Endothelial cell of umbilical vein (primary cell): ENCODE measurements at regions not wholly inside any gene's neighbourhood (a gene's known extent, or its start where the extent isn't known, plus 50 kb on each side); places are given as distances from the start of the nearest gene placed in this dataset.

Experiments
- BruUV-seq: library from RNA; stranded (reverse); fragments of 400-500 nt; replicated peaks from 2 replicates; lab custom pipeline; 2021; lab: Mats Ljungman, UMichigan
- CTCF ChIA-PET: fragments of 300-600, 350-600 bp; sonication (Branson Sonifier 250); formaldehyde crosslinking; loops from one replicate; lab custom pipeline; 2021; ENCODE audit warnings: antibody characterized with exemption, inconsistent platforms; lab: Charles Lee
- POLR2A ChIA-PET: fragments of 300-600, 350-600 bp; sonication (Branson Sonifier 250); formaldehyde crosslinking; loops from one replicate; lab custom pipeline; 2021; ENCODE audit warnings: antibody characterized with exemption, inconsistent platforms; lab: Charles Lee
- DNase-seq: peaks from one replicate; pipeline ENCODE4 v3.0.0-alpha.2; 2011; ENCODE audit warnings: low read depth, low spot score
- FAIRE-seq: peaks from 2 replicates; lab custom pipeline; 2011; peaks lifted over from hg19 to GRCh38; lab: Jason Lieb, UNC
- H2AFZ ChIP-seq: 2 replicates; pipeline ENCODE4 v1.6.0; 2012; ENCODE audit warnings: low read depth, low read length, control low read depth, inconsistent platforms
- H3K27ac ChIP-seq: 2 replicates; pipeline ENCODE4 v1.5.1; 2011; ENCODE audit warnings: low read depth, mild to moderate bottlenecking, control low read depth, low read length, moderate library complexity; ENCODE audit not compliant: insufficient read depth
- H3K27me3 ChIP-seq, 2 experiments: 2 replicates each; pipeline versions ENCODE4 v1.6.0 to v1.6.1; 2011; ENCODE audit warnings: low read length in 2 of 2, mixed read lengths in 1 of 2; ENCODE audit not compliant: control insufficient read depth in 2 of 2, insufficient read depth in 2 of 2
- H3K36me3 ChIP-seq, 2 experiments: 2 replicates in 1 of 2; 3 replicates in 1 of 2; pipeline ENCODE4 v1.5.1; 2011; ENCODE audit warnings: low read length in 2 of 2, mild to moderate bottlenecking in 1 of 2, moderate library complexity in 1 of 2; ENCODE audit not compliant: control insufficient read depth in 2 of 2, insufficient read depth in 2 of 2; ENCODE audit errors: extremely low read depth in 1 of 2
- H3K4me1 ChIP-seq: 3 replicates; pipeline ENCODE4 v1.5.1; 2011; ENCODE audit warnings: mild to moderate bottlenecking, low read length; ENCODE audit not compliant: control insufficient read depth, insufficient read depth; ENCODE audit errors: extremely low read depth
- H3K4me2 ChIP-seq: 2 replicates; pipeline ENCODE4 v1.6.1; 2011; ENCODE audit warnings: low read length, control low read depth, mixed read lengths; ENCODE audit not compliant: insufficient read depth
- H3K4me3 ChIP-seq, 3 experiments: fragments of 200-600 bp in 1 of 3; sonication (generic), shearing (Covaris generic) in 1 of 3; replicated peaks in 1 of 3; 2 replicates each; pipeline ENCODE4 v1.5.1; 2011 to 2016; ENCODE audit warnings: control low read depth in 3 of 3, low read length in 3 of 3, mild to moderate bottlenecking in 2 of 3, inconsistent platforms in 1 of 3, low read depth in 1 of 3, moderate library complexity in 1 of 3; ENCODE audit not compliant: insufficient read depth in 1 of 3
- H3K79me2 ChIP-seq: 2 replicates; pipeline ENCODE4 v1.6.0; 2012; ENCODE audit warnings: low read length, inconsistent platforms; ENCODE audit not compliant: control insufficient read depth, insufficient read depth
- H3K9ac ChIP-seq: replicated peaks from 2 replicates; pipeline ENCODE3; 2011; ENCODE audit warnings: low read length, control low read depth; ENCODE audit not compliant: insufficient read depth; ENCODE audit errors: extremely low read depth
- H3K9me1 ChIP-seq: replicated peaks from 3 replicates; pipeline ENCODE4 v1.6.0; 2011; ENCODE audit warnings: mild to moderate bottlenecking, low read length; ENCODE audit not compliant: control insufficient read depth, insufficient read depth; ENCODE audit errors: extremely low read depth
- H3K9me3 ChIP-seq: replicated peaks from 2 replicates; pipeline ENCODE4 v1.5.1; 2012; ENCODE audit warnings: low read length, inconsistent platforms; ENCODE audit not compliant: control insufficient read depth, insufficient read depth
- H4K20me1 ChIP-seq: replicated peaks from 2 replicates; pipeline ENCODE3; 2011; ENCODE audit warnings: mild to moderate bottlenecking, low read length; ENCODE audit not compliant: control insufficient read depth, insufficient read depth; ENCODE audit errors: extremely low read depth
- CTCF ChIP-seq, 2 donors: IDR thresholded peaks; 1 replicate in 1 of 2; 2 replicates in 1 of 2; pipeline ENCODE4 v1.5.1; 2011; ENCODE audit warnings: low read length in 2 of 2, mild to moderate bottlenecking in 2 of 2, moderate library complexity in 2 of 2, control low read depth in 1 of 2, inconsistent platforms in 1 of 2, low read depth in 1 of 2; ENCODE audit not compliant: insufficient read depth in 1 of 2; ENCODE audit errors: extremely low read depth in 1 of 2
- EZH2 ChIP-seq: IDR thresholded peaks from 2 replicates; pipeline ENCODE4 v1.6.1; 2012; ENCODE audit warnings: borderline replicate concordance, low read depth, mild to moderate bottlenecking, moderate library complexity, low read length, inconsistent platforms; ENCODE audit not compliant: severe bottlenecking
- FOS ChIP-seq: IDR thresholded peaks from 2 replicates; pipeline ENCODE4 v1.6.1; 2011; ENCODE audit warnings: mild to moderate bottlenecking, low read length, moderate library complexity, borderline replicate concordance; ENCODE audit not compliant: insufficient read depth
- GATA2 ChIP-seq: IDR thresholded peaks from 2 replicates; pipeline ENCODE4 v1.7.0; 2011; ENCODE audit warnings: low read depth, mild to moderate bottlenecking, moderate library complexity, mixed read lengths, low read length; ENCODE audit not compliant: insufficient read length, insufficient read depth
- JUN ChIP-seq: IDR thresholded peaks from 2 replicates; pipeline ENCODE4 v1.6.1; 2011; ENCODE audit warnings: borderline replicate concordance, low read depth; ENCODE audit not compliant: insufficient read length, insufficient read depth
- MAX ChIP-seq: IDR thresholded peaks from 2 replicates; pipeline ENCODE4 v1.6.1; 2011; ENCODE audit not compliant: insufficient read depth, insufficient read length
- MYC ChIP-seq: IDR thresholded peaks from one replicate; pipeline ENCODE4 v1.6.1; 2011; ENCODE audit warnings: mild to moderate bottlenecking, low read depth, low read length
- POLR2A ChIP-seq: IDR thresholded peaks from 2 replicates; pipeline ENCODE4 v1.6.1; 2012; ENCODE audit warnings: low read depth, mild to moderate bottlenecking, control low read depth, low read length
- POLR2AphosphoS5 ChIP-seq: IDR thresholded peaks from 2 replicates; pipeline ENCODE4 v1.6.1; 2012; ENCODE audit warnings: low read depth, mild to moderate bottlenecking, control low read depth, low read length, moderate library complexity; ENCODE audit not compliant: insufficient read depth
- dilution Hi-C: fragments of 300-500 bp; cut with MboI; formaldehyde crosslinking; loops from one replicate; pipeline ENCODE4 v1.15.0; 2019; ENCODE audit warnings: low sequenced_read_pairs; ENCODE audit not compliant: extremely low pct_ligation_motif_present
- intact Hi-C: fragments of 100-400 bp; cut with micrococcal nuclease; formaldehyde crosslinking; loops from one replicate; pipeline ENCODE4 v1.10.0; 2022

GRCh38 chr5:7066471-7067235 is 329.3 kb upstream of the ADCY2 start:
- intact Hi-C loops (no loop called here), dilution Hi-C loops (no loop called here)
- TF ChIP-seq MYC, result no peak
- TF ChIP-seq MAX, result no peak
- no peak for TF ChIP-seq EZH2
- TF ChIP-seq POLR2AphosphoS5, result no peak
- TF ChIP-seq JUN, result no peak
- TF ChIP-seq FOS, result no peak
- TF ChIP-seq CTCF (IDR thresholded peaks at IDR 0.05; ENCODE audit: extremely low read depth in 1 of 2, insufficient read depth in 1 of 2, low read depth in 1 of 2, low read length in 2 of 2), result no peak
- TF ChIP-seq POLR2A, result no peak
- no peak for TF ChIP-seq GATA2
- ChIA-PET CTCF (no interaction called here), POLR2A (no interaction called here)
- FAIRE-seq (no peak), DNase-seq (no peak)
- Histone ChIP-seq H3K4me1 (no peaks in the 10 kb centered on the region), H3K9me1 (no peaks in the 10 kb centered on the region), H3K27ac (no peak overlapping the region), H3K27me3 (no peaks in the 10 kb centered on the region), H2AFZ (no peak overlapping the region), H3K9ac (no peak overlapping the region), H3K4me2 (no peak overlapping the region), H3K79me2 (no peaks in the 10 kb centered on the region), H4K20me1 (no peaks in the 10 kb centered on the region), H3K4me3 (no peak overlapping the region), H3K9me3 (peaks cover 2% of the 10 kb centered on the region), H3K36me3 (no peaks in the 10 kb centered on the region)
- BruUV-seq, result no TSS peak
